B cell (primary cell): ENCODE measurements at regions not wholly inside any gene's neighbourhood (a gene's known extent, or its start where the extent isn't known, plus 50 kb on each side); places are given as distances from the start of the nearest gene placed in this dataset.

Experiments used
- ATAC-seq: fragments of 200-7000 bp; cut with Tn5 transposase; one replicate; pipeline ENCODE4 v1.10.0; 2021; ENCODE audit warnings: low read depth, mild to moderate bottlenecking, moderate number of reproducible peaks, moderate library complexity
- CTCF ChIA-PET: fragments of 350-600 bp; sonication (Branson Sonifier 250); formaldehyde crosslinking; loops from one replicate; lab custom pipeline; 2021; ENCODE audit warnings: antibody characterized with exemption, inconsistent platforms; lab: Charles Lee
- POLR2A ChIA-PET: fragments of 350-600 bp; sonication (Branson Sonifier 250); formaldehyde crosslinking; loops from one replicate; lab custom pipeline; 2021; ENCODE audit warnings: antibody characterized with exemption; lab: Charles Lee
- DNase-seq: peaks from one replicate; pipeline ENCODE4 v3.0.0; 2013
- H2AFZ ChIP-seq: 2 replicates; pipeline ENCODE4 v1.6.1; 2012; ENCODE audit warnings: mild to moderate bottlenecking, low read depth, low read length; ENCODE audit not compliant: insufficient read depth, poor library complexity, severe bottlenecking
- H3K27ac ChIP-seq, 2 donors: 1 replicate in 1 of 2; 2 replicates in 1 of 2; pipeline ENCODE4 v1.5.1; 2012 to 2013; ENCODE audit warnings: low read length in 2 of 2, mild to moderate bottlenecking in 2 of 2, moderate library complexity in 1 of 2
- H3K27me3 ChIP-seq, 4 experiments: fragments of 200-600 bp in 1 of 4; sonication (generic) in 1 of 4; replicated peaks in 1 of 4; 1 replicate in 2 of 4; 2 replicates in 2 of 4; pipeline versions ENCODE4 v1.6.1 to v1.7.0; 2013 to 2016; ENCODE audit warnings: low read length in 3 of 4, mild to moderate bottlenecking in 2 of 4, mixed read lengths in 1 of 4, moderate library complexity in 1 of 4; ENCODE audit not compliant: insufficient read depth in 4 of 4, control insufficient read depth in 3 of 4; ENCODE audit errors: control extremely low read depth in 1 of 4
- H3K36me3 ChIP-seq, 2 experiments: replicated peaks in 1 of 2; 1 replicate in 1 of 2; 2 replicates in 1 of 2; pipeline versions ENCODE4 v1.6.1 to v1.7.1; 2013; ENCODE audit warnings: low read length in 1 of 2; ENCODE audit not compliant: insufficient read depth in 2 of 2, control insufficient read depth in 1 of 2; ENCODE audit errors: control extremely low read depth in 1 of 2, extremely low read depth in 1 of 2
- H3K4me1 ChIP-seq, 2 donors: fragments of 200-600 bp in 1 of 2; sonication (generic) in 1 of 2; 1 replicate in 1 of 2; 2 replicates in 1 of 2; pipeline versions ENCODE4 v1.5.1 to v1.6.1; 2013 to 2017; ENCODE audit warnings: low read length in 2 of 2; ENCODE audit not compliant: control insufficient read depth in 2 of 2, insufficient read depth in 2 of 2
- H3K4me2 ChIP-seq: replicated peaks from 2 replicates; pipeline ENCODE3; 2012; ENCODE audit warnings: mild to moderate bottlenecking, low read depth, low read length; ENCODE audit not compliant: poor library complexity, severe bottlenecking
- H3K4me3 ChIP-seq, 5 experiments: fragments of 200-600 bp in 1 of 5; sonication (generic) in 1 of 5; 1 replicate in 3 of 5; 2 replicates in 2 of 5; pipeline versions ENCODE4 v1.5.1 to v1.7.0; 2011 to 2016; ENCODE audit warnings: low read length in 4 of 5, mild to moderate bottlenecking in 4 of 5, low read depth in 2 of 5, control low read depth in 1 of 5, moderate library complexity in 1 of 5; ENCODE audit not compliant: insufficient read depth in 1 of 5; ENCODE audit errors: control extremely low read depth in 1 of 5, extremely low read depth in 1 of 5
- H3K79me2 ChIP-seq: fragments of 200-600 bp; sonication (generic); one replicate; pipeline ENCODE4 v1.6.0; 2016; ENCODE audit warnings: low read length; ENCODE audit not compliant: control insufficient read depth, insufficient read depth
- H3K9ac ChIP-seq: fragments of 200-600 bp; sonication (generic); 2 replicates; pipeline ENCODE4 v1.6.1; 2017; ENCODE audit warnings: mild to moderate bottlenecking, low read length, moderate library complexity
- H3K9me3 ChIP-seq, 3 donors: one replicate each; pipeline versions ENCODE4 v1.6.1 to v1.7.1; 2013; ENCODE audit warnings: low read length in 2 of 3; ENCODE audit not compliant: control insufficient read depth in 2 of 3, insufficient read depth in 1 of 3; ENCODE audit errors: control extremely low read depth in 1 of 3
- H4K20me1 ChIP-seq: 2 replicates; pipeline ENCODE4 v1.6.0; 2012; ENCODE audit warnings: mild to moderate bottlenecking, low read length; ENCODE audit not compliant: insufficient read depth, control insufficient read depth, poor library complexity, severe bottlenecking
- H3K27ac Mint-ChIP-seq: one replicate; pipeline ENCODE4 v1.8.0; 2021; ENCODE audit warnings: mixed read lengths
- H3K27me3 Mint-ChIP-seq: one replicate; pipeline ENCODE4 v1.8.0; 2021; ENCODE audit warnings: mixed read lengths
- H3K4me1 Mint-ChIP-seq: one replicate; pipeline ENCODE4 v1.8.0; 2021; ENCODE audit warnings: mixed read lengths
- H3K4me3 Mint-ChIP-seq: one replicate; pipeline ENCODE4 v1.8.0; 2021; ENCODE audit warnings: mixed read lengths
- H3K9me3 Mint-ChIP-seq: one replicate; pipeline ENCODE4 v1.8.0; 2022; ENCODE audit warnings: mixed read lengths; ENCODE audit not compliant: insufficient read depth
- CTCF ChIP-seq: fragments of 200-600 bp; IDR thresholded peaks from one replicate; pipeline ENCODE4 v1.8.0; 2022; ENCODE audit warnings: antibody characterized with exemption, mild to moderate bottlenecking
- EZH2 ChIP-seq: IDR thresholded peaks from 2 replicates; pipeline ENCODE4 v1.6.1; 2012; ENCODE audit warnings: borderline replicate concordance, low read depth, mild to moderate bottlenecking, moderate library complexity, low read length; ENCODE audit not compliant: insufficient read depth, poor library complexity, severe bottlenecking
- WGBS: methylation state at CpG from one replicate; pipeline ENCODE4 v1.1.5; 2013; ENCODE audit warnings: missing lambda C conversion rate; ENCODE audit not compliant: insufficient coverage; 5-methylcytosine and 5-hydroxymethylcytosine counted together
- intact Hi-C: fragments of 100-400 bp; cut with micrococcal nuclease; formaldehyde crosslinking; loops from one replicate; pipeline ENCODE4 v1.10.0; 2022

- H3K79me2 ChIP-seq: no peaks in the 10 kb centered on the region
- Mint-ChIP-seq H3K27ac (no peak overlapping the region), H3K4me1 (no peaks in the 10 kb centered on the region), H3K27me3 (no peaks in the 10 kb centered on the region), H3K4me3 (no peak overlapping the region), H3K9me3 (peaks cover 4% of the 10 kb centered on the region)
- no peak overlapping the region for H3K9ac ChIP-seq
- WGBS: no CpG with 5 or more reads among the region's 2 CpGs
- H3K4me2 ChIP-seq: no peak overlapping the region
- ATAC-seq: no peak
- H3K36me3 ChIP-seq: no peaks in the 10 kb centered on the region
- no peak overlapping the region for H3K27ac ChIP-seq
- TF ChIP-seq CTCF (no peak), EZH2 (no peak)
- H3K4me3 ChIP-seq: no peak overlapping the region
- no peaks in the 10 kb centered on the region for H4K20me1 ChIP-seq
- intact Hi-C loops: no loop called here
- no peak overlapping the region for H2AFZ ChIP-seq
- H3K4me1 ChIP-seq: no peaks in the 10 kb centered on the region
- H3K27me3 ChIP-seq: no peaks in the 10 kb centered on the region
- ChIA-PET CTCF (no interaction called here), POLR2A (no interaction called here)
- DNase-seq: no peak
- peaks cover 0 to 6% (median 2%) of the 10 kb centered on the region in 3 donors for H3K9me3 ChIP-seq
Measured at GRCh38 chr4:59381591-59381990, 1818.5 kb upstream of the ADGRL3 start.

GRCh38 chr4:59387759-59388758 lies 1812.1 kb upstream of the ADGRL3 start:
- TF ChIP-seq EZH2 (no peak), CTCF (no peak)
- DNase-seq (no peak), ATAC-seq (no peak)
- no peak overlapping the region for H3K4me2 ChIP-seq
- H3K27me3 ChIP-seq: no peaks in the 10 kb centered on the region
- no peaks in the 10 kb centered on the region for H3K79me2 ChIP-seq
- Mint-ChIP-seq H3K4me3 (no peak overlapping the region), H3K27me3 (no peaks in the 10 kb centered on the region), H3K4me1 (no peaks in the 10 kb centered on the region), H3K27ac (no peak overlapping the region), H3K9me3 (no peaks in the 10 kb centered on the region)
- WGBS: 85% methylated on average over 5 of the region's 7 CpGs
- no peaks in the 10 kb centered on the region for H3K36me3 ChIP-seq
- H3K9ac ChIP-seq: no peak overlapping the region
- CTCF ChIA-PET: no interaction called here
- H3K27ac ChIP-seq: no peak overlapping the region
- H3K4me1 ChIP-seq: no peaks in the 10 kb centered on the region
- intact Hi-C loops: no loop called here
- H3K9me3 ChIP-seq: no peaks in the 10 kb centered on the region
- H4K20me1 ChIP-seq: no peaks in the 10 kb centered on the region
- no peak overlapping the region for H3K4me3 ChIP-seq
- H2AFZ ChIP-seq: no peak overlapping the region
- POLR2A ChIA-PET: no interaction called here
